RWPE2 (cell line): ENCODE measurements at regions not wholly inside any gene's neighbourhood (a gene's known extent, or its start where the extent isn't known, plus 50 kb on each side); places are given as distances from the start of the nearest gene placed in this dataset.

ENCODE experiments used
- ATAC-seq: fragments of 200-7000 bp; cut with Tn5 transposase; 3 replicates; pipeline ENCODE4 v1.9.1; 2021; ENCODE audit warnings: low read depth
- DNase-seq: peaks from one replicate; pipeline ENCODE4 v3.0.0-alpha.2; 2020; ENCODE audit warnings: low spot score
- H3K27ac ChIP-seq: fragments of 450-650 bp; 2 replicates; pipeline ENCODE4 v1.5.1; 2017; ENCODE audit warnings: mild to moderate bottlenecking; ENCODE audit not compliant: poor library complexity, severe bottlenecking
- H3K27me3 ChIP-seq: fragments of 250-450 bp; sonication (Bioruptor Pico); 2 replicates; pipeline ENCODE4 v1.5.1; 2021; ENCODE audit warnings: mild to moderate bottlenecking, moderate library complexity; ENCODE audit not compliant: insufficient read depth, poor library complexity, severe bottlenecking
- H3K36me3 ChIP-seq: fragments of 250-450 bp; sonication (Bioruptor Pico); 2 replicates; pipeline ENCODE4 v1.5.1; 2020; ENCODE audit warnings: low read depth, mild to moderate bottlenecking, moderate library complexity
- H3K4me1 ChIP-seq: fragments of 250-450 bp; sonication (Bioruptor Pico); 2 replicates; pipeline ENCODE4 v1.5.1; 2021; ENCODE audit warnings: mild to moderate bottlenecking, moderate library complexity; ENCODE audit not compliant: insufficient read depth, poor library complexity, severe bottlenecking
- H3K4me3 ChIP-seq: fragments of 250-450 bp; sonication (Bioruptor Pico); 2 replicates; pipeline ENCODE4 v1.5.1; 2021; ENCODE audit warnings: mild to moderate bottlenecking, moderate library complexity; ENCODE audit not compliant: severe bottlenecking
- H3K9me3 ChIP-seq: fragments of 250-450 bp; sonication (Bioruptor Pico); 2 replicates; pipeline ENCODE4 v1.5.1; 2021; ENCODE audit warnings: mild to moderate bottlenecking, moderate library complexity; ENCODE audit not compliant: severe bottlenecking
- CTCF ChIP-seq: fragments of 450-650 bp; IDR thresholded peaks from one replicate; pipeline ENCODE4 v1.5.1; 2017; ENCODE audit warnings: mild to moderate bottlenecking, moderate library complexity; ENCODE audit not compliant: poor library complexity, severe bottlenecking

- H3K9me3 ChIP-seq: no peaks in the 10 kb centered on the region
- TF ChIP-seq CTCF: no peak
- no peak overlapping the region for H3K4me3 ChIP-seq
- DNase-seq (no peak), ATAC-seq (no peak)
- H3K27me3 ChIP-seq: no peaks in the 10 kb centered on the region
- H3K27ac ChIP-seq: no peak overlapping the region
- H3K36me3 ChIP-seq: no peaks in the 10 kb centered on the region
- H3K4me1 ChIP-seq: no peaks in the 10 kb centered on the region
These were observed 186.2 kb upstream of the VASH1 start for GRCh38 chr14:76575108-76575507.

- no peaks in the 10 kb centered on the region for H3K4me1 ChIP-seq
- ATAC-seq (peak; percentile 31; the same call in 2 of the 3 replicates), DNase-seq (peak; percentile 36)
- H3K9me3 ChIP-seq: no peaks in the 10 kb centered on the region
- H3K27me3 ChIP-seq: no peaks in the 10 kb centered on the region
- H3K27ac ChIP-seq: no peak overlapping the region
- TF ChIP-seq CTCF: no peak
- H3K36me3 ChIP-seq: no peaks in the 10 kb centered on the region
- H3K4me3 ChIP-seq: no peak overlapping the region
These were observed 185.1 kb upstream of the VASH1 start for GRCh38 chr14:76576047-76576741.

GRCh38 chr14:76577090-76577489 lies 184.2 kb upstream of the VASH1 start:
- no peak for ATAC-seq
- Histone ChIP-seq H3K27me3 (no peaks in the 10 kb centered on the region), H3K4me3 (no peak overlapping the region), H3K36me3 (no peaks in the 10 kb centered on the region), H3K9me3 (no peaks in the 10 kb centered on the region), H3K4me1 (no peaks in the 10 kb centered on the region), H3K27ac (no peak overlapping the region)
- TF ChIP-seq CTCF: no peak
- DNase-seq: peak; percentile 3

DNA sequence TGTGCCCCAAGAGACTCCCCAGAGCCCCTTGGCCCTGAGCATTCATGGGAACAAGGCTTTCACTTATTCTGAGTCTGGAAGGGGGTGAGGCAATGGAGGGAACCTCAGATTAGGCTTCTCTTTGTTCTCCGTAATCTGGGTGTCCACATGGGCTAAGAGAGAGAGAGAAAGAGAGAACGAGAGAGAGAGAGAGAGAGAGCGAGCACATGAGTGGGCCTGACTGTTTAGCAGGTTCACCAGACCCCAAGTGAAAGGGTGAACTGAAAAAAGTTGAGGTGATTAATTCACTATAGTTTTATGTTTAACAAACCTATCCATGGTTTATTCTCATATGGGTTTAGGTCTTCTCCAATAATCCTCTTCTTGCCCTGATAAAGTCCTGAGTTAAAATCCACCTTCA lies 183.4 kb upstream of the VASH1 start:
- no peaks in the 10 kb centered on the region for H3K9me3 ChIP-seq
- H3K27me3 ChIP-seq: no peaks in the 10 kb centered on the region
- H3K27ac ChIP-seq: no peak overlapping the region
- DNase-seq (no peak), ATAC-seq (no peak)
- no peaks in the 10 kb centered on the region for H3K36me3 ChIP-seq
- H3K4me3 ChIP-seq: no peak overlapping the region
- no peak for TF ChIP-seq CTCF
- H3K4me1 ChIP-seq: no peaks in the 10 kb centered on the region

- TF ChIP-seq CTCF: no peak
- DNase-seq: no peak
- Histone ChIP-seq H3K4me1 (no peaks in the 10 kb centered on the region), H3K9me3 (no peaks in the 10 kb centered on the region), H3K27me3 (no peaks in the 10 kb centered on the region), H3K27ac (no peak overlapping the region), H3K4me3 (no peak overlapping the region), H3K36me3 (no peaks in the 10 kb centered on the region)
- ATAC-seq: no peak
These were observed 180.9 kb upstream of the VASH1 start for GRCh38 chr14:76580399-76580798.
